ENCODE measurements at regions not wholly inside any gene's neighbourhood (a gene's known extent, or its start where the extent isn't known, plus 50 kb on each side); places are given as distances from the start of the nearest gene placed in this dataset.

DNA sequence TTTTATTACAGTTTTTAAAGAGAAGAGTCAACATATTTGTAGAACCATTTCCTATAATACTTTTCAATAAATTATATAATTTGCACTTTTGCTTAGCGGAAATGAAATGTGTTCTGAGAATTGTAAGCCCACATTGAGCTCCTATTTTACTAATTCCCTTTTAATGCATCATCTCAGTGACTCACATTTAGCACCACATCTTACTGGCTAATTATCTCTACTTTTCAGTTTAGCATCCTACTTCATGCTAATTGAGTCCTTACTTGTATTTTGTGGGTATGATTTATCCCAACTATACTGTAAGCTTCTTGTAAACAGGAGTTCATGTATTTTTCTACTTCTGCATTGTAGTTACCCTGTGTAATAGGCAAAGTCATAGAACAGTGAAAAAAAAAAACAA is 67.5 kb downstream of the TMX1 start:
- no peak for DNase-seq

DNA sequence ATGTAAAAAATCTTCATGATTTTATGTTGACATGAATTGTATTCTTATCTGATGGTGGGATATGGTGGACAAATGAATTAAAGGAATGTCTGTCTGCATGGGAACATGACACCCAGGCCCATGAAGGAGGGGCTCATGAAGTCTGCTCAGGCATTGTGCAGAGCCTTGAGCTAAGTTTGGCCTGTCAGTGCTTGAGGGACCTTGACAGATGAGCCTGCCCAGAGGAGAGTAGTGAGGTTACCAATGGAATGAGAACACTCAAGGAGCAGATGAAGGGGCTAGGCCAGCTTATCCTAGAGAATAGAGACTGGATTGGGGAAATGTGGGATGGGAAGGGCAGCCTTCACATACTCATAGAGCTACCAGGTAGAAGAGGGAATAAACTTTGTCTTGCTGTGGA is 68.8 kb downstream of the TMX1 start:
- no peak for DNase-seq

DNA sequence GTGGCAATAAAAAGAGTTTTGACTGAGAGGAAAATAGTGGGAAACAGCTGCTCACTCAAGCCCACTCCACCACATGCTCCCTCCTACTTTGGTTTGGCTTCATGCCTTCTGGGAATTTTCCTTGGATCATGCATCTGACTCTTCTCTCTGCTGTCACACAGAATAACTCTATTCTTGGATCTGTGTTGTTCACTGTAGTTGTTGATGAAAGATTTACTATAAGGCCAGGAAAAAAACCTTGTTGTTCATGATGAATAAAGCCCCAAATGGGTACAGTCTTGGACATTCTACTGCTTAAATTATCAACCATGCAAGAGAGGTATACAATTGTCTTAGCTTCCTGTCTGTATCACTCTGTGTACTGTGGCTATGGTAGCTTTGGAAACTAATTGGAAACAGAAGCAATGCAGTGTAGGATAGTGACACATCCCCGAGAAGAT is 70.5 kb downstream of the TMX1 start:
- peak in 1 of 51 donors; percentile 2 for DNase-seq

DNA sequence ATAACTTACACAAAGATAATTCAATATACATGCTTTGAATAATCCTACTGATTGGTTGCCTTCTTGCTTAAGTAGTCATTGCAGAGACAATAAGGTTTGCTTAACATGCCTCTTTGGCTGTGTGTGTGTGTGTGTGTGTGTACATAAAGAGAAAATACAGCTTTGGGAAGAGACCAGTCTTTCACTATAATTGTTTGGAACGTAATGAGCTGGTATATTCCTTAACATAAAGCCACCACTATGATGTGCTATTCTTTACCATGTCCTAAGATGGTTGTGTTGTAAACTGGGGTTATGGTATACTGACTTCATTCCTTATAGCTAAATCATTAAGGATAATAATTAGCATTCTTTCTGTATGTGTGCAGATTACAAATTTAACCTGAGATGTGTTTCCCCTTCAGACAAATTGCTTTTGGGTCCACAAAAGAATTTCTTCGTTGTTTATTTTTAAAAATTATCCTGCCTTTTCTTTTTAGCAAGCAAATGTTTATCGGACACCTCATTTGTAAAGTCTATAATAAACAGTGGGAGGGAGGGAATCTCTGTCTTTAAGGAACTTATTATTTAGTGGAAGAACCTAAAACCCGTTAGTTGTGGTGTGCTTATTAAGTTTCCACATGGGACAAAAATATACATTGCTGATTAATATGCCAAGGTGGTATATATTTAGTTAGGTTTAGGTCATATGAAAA is 74.4 kb downstream of the TMX1 start:
- no peak for DNase-seq

DNA sequence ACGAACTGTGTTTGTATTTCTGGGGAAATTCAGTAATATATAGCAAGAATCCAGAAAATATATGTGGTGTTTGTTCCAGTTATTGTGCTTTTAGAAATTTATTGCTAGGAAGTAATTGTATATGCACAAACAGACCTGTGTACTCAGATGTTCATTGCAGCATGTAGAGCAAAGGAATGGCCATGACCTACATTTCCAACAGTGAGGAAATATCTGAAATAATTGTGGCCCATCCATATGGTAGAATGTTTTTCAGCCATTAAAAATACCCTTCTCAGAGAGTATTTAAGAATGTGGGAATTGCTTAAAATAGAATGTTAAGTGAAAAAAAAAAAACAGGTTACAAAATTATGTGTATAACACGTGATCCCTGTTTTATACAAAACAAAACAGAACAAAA is 77.3 kb downstream of the TMX1 start:
- no peak for DNase-seq

DNA sequence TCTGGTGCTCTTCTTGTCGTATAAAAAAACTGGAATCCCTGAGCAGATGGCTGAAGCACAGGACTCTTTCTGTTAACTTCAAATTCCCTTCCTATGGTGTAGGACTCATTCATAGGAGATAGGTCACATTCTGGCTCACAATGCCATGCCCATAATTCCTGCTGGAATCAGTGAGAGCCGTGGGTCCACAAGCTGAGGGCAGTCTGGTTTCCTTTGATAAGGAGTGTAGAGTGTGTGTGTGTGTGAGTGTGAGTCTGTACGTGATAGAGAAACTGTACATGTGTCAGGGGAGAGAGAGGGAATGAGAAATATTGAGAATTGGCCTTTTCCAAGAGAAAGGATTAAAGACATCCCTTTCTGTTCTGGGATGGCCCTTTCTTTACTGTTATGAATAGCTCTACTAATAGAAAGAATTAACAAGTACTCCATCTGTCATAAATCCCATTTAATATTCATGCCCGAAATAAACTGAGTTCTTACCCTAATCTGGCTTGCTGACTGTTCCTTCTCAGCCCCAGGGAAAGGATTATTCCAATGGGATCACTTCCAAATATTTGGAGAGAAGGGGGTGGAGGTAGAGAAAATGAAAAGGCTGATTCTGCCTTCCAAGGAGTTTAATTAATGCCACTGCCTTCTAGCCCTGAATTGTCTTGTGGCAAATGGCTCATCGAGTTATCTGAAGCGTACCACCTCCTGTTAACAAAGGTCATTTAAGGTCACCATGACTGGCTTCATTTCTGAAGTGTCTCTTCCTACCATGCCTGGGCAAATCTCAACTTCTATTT is 79.0 kb downstream of the TMX1 start:
- DNase-seq, result no peak

DNA sequence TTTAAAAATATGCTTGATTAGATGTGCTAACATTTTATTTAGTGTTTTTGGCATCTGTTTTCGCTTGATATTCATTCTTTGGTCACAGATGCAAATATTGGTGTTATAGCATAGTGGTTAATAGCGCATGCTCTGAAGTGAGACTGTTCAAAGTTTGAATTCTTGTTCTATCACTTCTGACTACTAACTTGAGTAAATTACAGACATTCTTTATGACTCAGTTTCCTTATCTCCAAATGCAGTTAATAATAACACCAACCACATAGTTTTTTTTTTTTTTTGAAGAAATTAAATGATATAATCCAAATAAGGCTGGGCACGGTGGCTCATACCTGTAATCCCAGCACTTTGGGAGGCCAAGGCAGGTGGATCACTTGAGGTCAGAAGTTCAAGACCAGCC is 81.0 kb downstream of the TMX1 start:
- DNase-seq, result no peak

DNA sequence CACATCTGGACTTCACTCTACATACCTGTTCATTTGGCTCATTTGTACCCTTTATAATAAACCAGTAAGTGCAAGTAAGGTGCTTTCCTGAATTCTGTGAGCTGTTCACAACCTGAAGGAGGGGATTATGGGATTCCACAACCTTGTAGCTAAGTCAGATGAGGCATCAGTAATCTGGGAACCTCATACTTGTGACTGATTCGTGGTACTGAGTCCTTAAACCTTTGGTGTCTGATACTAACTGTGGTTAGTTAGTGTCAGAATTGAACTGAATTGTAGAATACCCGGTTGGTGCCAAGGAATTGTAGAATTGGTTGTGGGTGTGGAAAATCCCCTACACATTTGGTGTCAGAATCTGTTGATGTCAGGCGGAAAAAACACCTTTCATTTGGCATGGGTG is 83.4 kb downstream of the TMX1 start:
- DNase-seq, result no peak

DNA sequence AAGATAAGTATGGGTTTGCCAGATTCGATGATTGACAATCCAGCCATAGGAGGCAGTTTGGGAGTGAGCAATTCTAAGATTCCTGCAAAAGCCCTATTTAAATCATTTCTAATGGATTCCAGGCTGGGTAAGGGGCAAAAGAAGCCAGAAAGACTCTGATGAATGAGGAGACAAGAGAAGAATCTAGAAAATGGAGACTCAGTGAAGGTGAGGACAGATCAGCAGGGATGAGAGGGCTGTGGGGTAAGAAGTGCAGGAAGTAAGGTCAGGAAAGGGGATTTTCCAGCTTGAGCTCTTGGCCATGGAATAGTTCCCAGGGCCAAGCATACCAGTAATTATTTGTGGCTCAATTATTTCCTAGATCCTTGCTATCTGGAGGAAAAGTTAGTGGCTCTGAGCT is 87.3 kb downstream of the TMX1 start:
- no peak for DNase-seq

DNA sequence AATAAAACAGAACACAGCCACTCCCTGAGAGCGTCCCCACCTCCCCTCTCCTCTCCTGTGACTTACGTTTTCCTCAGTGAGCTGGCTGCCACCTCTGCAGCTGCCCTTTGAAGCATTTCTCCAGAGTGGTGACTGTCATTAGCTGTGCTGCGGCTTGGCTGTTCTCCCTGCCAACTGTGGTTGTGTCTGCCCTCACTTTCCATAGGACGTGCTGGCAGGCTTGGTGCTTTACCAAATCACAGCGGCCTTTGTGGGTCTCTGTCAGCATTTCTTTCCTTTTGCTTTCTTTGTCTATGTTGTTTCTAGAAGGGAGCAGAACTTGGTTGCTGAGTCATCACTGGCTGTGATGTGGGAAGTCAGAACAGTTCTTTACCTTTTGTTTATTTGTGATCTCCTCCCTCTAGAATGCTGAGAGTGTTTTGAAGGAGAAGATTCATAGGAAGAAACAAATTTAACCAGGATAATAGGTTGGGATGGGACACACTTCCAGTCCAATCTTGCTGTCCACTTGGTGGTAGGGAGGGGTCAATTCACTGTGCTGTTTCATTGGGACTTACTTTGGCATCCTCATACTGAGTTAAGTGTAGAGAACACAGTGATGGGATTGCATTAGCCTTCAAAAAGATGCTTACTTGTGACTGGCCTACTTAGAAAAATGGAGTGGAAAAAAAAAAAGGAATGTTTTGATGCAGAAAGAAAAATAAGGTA is 88.2 kb downstream of the TMX1 start:
- peak in 7 of 51 donors; percentile 1 to 21 (median 7) for DNase-seq

DNA sequence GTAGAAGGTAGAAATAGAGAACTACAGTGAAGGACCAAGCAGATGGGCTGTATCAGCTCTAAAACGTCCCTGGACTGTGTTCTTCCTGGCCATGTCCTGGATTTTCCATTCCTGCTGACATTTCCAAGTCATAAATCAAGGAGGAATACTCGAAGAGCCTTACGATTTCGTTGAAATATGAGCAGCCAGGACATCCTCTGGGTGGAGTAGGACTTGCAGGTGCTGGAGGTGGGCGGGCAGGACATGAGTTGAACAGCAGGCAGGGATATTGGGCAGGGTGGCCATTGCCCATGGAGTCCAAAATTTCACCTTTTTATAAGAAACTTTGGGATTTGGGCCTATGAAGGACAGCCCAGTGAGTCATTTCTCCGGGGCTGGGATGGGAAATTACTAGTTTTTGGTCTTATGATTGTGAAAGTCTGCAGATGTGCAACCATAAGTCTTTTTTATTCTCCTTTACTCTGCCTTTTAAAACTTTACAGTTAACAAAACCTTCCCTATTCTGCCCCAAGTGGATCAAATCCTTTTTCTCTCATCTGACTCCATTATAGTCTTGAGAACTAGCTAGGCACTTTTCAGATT is 88.8 kb downstream of the TMX1 start:
- DNase-seq, result no peak

DNA sequence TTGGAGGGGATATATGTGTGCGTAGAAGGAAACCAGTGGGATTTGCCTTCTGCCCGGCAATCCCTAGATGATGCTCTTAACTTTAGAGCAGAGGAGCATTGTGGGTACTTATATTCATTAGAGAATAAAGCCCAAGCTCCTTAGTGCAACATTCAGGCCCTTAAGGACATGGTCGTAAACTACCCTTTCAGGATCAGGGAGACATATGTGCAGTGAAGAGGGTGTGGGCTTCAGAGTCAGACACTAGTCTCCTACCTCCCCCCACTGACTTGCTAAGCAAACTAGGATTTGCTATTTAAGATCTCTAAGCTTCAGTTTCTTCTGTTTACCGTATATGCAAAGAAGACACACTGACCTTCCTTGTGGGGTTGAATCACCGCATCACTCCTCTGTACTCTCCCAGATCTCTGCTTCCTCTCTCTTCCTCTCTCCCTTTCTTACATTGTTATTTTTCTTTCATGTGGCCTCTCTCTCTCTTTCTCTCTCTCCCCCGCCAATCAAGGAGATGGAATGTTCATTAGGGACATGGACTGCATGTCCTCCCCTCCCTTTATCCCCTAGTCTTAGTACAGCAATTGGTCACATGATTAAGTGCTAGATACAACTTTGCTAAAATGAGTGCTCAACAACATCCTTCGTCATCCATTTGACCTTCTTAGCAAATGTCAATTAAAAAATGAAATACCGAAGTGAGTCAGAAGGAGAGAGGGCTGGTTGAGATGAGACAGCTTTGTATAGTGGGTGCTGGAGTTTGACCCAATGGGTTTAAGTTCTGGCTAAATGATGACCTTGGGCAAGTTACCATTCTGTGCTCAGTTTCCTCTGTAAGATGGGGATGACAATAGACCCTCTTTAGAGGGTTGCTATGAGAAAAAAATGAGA is 91.7 kb downstream of the TMX1 start:
- DNase-seq, result no peak

DNA sequence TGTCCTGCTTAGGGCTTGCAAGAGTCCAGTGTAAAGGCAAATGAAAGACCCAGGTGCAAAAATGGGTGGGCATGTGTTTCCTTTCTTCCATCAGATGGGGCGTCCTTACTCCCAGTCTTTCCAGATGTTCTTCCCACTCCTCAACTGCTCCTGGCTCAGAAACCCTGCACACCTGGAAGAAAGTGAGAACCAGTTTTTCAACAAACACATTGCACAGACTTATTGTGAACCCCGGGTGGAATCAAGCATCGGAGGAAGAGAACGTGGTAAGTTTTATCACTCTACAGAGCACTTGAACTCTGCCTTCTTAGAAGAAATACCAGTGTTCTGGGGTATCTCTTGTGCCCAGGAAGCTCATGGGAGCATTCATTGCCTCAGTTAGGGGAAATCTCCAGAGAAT is 93.3 kb downstream of the TMX1 start:
- no peak for DNase-seq

DNA sequence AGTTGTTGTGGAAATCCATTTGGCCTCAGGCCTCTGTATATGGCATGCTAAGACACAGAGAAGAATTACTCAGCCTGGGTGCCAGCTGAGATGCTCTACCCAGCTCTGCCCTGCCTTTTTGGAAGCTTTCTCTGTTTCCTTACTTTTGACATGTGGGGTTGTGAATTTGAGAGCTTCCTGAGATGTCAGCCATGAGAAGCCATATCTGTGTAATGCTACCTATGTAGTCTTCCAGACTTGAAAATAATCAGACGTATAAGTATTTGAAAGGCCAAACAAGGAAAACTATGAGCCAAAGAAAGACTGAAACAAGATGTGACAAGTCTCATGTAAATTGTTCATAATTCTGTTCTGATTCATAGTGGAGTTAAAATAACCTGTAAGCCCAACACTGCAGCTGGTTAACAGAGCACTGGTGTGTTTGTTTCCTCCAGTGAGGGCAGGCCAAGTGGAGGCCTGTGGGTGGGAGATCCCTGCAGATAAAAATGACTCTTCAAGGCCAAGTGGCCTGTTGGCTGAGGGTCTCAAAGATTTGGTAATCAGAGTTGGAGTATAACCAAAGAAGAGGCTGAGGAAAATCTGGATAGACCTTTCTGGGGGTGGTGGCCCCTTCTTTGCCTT is 94.0 kb downstream of the TMX1 start:
- no peak for DNase-seq

DNA sequence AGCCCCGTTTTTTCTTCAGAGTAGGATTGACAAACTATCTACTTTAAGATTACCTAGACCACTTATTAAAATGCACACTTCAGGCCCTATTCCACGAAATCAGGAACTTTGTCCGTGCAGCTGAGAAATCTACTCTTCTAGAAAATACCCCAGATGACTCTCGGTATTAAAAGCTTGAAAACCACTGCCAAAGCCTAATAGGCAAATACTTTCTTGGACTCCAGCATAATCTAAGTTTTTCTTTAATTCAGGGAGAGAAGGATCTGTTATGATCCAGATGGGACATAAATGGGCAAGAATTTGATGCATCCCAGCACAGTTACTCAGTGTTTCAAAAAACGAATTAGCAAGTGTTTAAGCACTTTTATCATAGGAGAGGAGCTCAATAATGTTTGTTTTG is 94.5 kb downstream of the TMX1 start:
- no peak for DNase-seq

DNA sequence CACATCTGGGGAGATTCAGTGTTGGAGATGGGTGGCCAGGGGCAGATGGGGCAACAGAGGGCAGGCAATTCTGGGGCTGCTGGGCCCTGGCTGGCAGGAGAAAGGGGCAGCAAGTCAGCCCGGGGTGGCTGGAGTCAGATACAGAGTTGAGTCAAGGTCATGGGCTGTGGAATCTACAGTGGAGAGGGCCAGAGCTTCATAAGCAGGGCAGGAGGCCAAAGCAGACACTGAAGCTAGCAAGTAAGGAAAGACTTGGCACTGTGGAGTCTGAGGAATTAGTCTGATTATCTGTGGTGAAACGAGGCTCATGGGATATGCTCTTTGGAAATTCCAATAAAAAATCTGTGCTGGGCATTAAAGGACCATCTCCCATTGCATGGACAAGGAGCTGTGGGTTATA is 95.5 kb downstream of the TMX1 start:
- no peak for DNase-seq

DNA sequence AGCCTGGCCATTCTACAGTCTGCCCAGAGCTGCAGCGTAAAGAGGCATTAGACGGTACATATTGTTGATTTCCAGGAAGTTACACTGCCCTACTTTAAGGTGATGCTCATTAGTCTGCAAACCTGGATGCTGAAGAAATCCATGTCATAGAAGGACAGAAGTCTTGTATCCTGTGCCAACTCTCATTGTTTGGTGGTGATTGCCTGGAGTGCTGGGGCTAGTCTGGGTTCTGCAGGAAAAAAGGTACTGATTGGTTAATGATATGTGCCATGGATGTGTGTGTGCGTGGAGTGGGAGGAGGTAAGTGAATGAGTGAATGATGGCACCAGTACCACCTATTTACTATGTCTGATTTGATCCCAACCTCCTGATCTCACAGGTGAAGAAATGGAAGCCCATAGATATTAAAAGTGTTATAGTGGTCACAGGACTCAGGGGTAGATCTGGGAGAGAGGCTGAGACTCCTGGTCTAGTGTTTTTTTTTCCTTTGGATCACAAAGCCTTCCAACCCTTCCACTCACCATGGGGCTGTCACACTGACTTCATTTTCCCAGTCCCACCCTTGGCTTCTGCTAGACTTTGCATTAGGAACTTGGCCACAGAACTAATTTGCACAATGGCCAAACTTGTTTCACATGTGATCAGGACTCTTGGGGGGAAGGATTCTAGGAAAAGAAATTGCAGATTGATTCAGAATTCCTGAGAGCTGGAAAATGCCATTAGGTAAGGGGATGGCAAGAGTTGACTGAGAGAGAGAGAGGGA is 96.1 kb downstream of the TMX1 start:
- DNase-seq, result no peak

DNA sequence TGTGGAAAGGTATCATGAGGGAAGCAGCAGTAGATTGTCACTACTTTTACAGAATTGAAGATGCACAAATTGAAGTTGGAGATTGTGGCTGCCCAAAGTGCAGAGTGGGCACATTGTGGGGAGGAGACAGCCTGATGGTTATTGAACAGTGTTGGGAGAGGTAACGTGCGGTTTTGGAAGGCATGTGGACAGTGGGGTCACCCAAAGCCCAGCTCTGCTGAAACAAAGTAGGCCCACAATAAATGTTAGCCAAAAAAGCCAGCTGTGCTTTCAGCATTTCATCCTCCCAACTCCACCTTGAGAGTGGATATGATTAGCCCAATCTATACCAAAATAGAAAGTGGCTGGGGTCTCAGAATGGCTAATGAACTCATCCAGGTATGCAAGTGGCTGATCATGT is 96.7 kb downstream of the TMX1 start:
- no peak for DNase-seq

DNA sequence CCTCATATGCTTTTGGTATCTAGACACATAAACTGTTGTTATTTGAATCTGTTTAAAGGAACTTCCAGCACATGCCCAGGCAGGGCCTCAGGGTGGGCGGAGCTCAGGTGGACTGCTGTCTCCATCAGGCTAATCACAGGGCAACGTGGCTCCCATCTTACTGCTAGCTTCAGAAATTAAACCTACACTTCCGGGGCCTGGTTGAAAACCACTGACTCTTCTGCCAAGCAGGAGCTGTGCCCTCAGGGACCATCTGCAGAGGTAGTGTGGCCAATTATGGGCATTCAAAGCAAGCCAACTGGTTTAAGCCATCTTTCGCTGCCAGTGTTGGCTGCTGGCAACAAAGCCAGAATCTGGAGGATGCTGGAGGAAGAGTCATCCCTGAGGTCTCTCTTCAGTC is 97.5 kb downstream of the TMX1 start:
- DNase-seq, result no peak

DNA sequence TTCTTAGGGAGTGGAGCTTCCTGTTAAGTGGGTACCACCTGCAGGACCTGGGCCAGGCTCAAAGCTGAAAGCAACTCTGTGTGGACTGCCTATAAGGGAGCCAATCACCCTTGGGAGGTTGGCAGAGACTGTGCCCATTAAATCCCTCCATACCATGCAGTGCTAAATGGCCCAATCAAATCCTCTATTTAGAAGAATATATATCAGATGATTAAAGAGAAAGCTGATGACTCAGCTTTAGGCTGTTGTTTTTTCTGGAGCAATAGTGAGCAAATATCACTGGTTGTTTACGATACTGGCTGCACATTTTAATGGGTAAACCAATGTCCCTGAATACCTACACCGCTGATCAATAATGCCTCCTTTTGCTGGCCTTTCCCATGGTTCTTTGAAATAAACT is 101.3 kb downstream of the TMX1 start:
- DNase-seq, result no peak
